Mesodermal cell (in vitro differentiated cells): ENCODE measurements at regions not wholly inside any gene's neighbourhood (a gene's known extent, or its start where the extent isn't known, plus 50 kb on each side); places are given as distances from the start of the nearest gene placed in this dataset.

Source experiments
- H3K27ac ChIP-seq: 2 replicates; pipeline ENCODE4 v1.7.0; 2013; ENCODE audit warnings: mild to moderate bottlenecking, low read depth, low read length, moderate library complexity; ENCODE audit not compliant: severe bottlenecking
- H3K36me3 ChIP-seq: 2 replicates; pipeline ENCODE4 v1.7.1; 2013; ENCODE audit warnings: mild to moderate bottlenecking, low read length, moderate library complexity; ENCODE audit not compliant: control insufficient read depth, insufficient read depth
- H3K4me1 ChIP-seq: one replicate; pipeline ENCODE4 v1.7.1; 2013; ENCODE audit warnings: mild to moderate bottlenecking, low read length; ENCODE audit not compliant: insufficient read depth, control insufficient read depth, poor library complexity, severe bottlenecking
- H3K4me3 ChIP-seq: 2 replicates; pipeline ENCODE4 v1.7.0; 2013; ENCODE audit warnings: low read length, control low read depth, mild to moderate bottlenecking; ENCODE audit not compliant: insufficient read depth, poor library complexity, severe bottlenecking; ENCODE audit errors: extremely low read depth
- H3K9me3 ChIP-seq: 2 replicates; pipeline ENCODE4 v1.7.1; 2013; ENCODE audit warnings: mild to moderate bottlenecking, low read length, moderate library complexity; ENCODE audit not compliant: control insufficient read depth
- WGBS, 2 experiments: methylation state at CpG; one replicate each; pipeline ENCODE4 v1.1.5; 2013; ENCODE audit warnings: missing lambda C conversion rate in 2 of 2; ENCODE audit not compliant: insufficient coverage in 2 of 2; 5-methylcytosine and 5-hydroxymethylcytosine counted together

DNA sequence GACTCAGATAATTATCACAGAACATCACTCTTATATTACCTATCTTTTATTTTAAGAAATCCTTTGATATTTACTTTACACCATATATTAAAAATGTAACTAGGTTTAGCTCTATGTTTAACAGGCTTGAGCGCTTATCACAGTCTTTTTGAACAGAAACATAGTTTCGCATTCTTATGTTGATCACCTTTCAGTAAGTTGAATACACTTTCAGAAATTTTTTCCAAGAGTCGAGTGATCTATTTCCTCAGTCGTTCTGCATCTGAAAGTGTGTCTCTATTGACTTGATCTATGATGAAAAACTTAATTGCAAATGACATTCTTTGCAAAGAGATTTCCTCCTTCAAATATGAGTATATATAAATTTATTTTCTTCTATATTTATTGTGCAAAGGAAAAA lies 516.6 kb upstream of the KCNMB2 start:
- 83 to 88% methylated on average over 2 to 3 of the region's 4 CpGs for WGBS, 2 experiments
- Histone ChIP-seq H3K36me3 (no peaks in the 10 kb centered on the region), H3K9me3 (no peaks in the 10 kb centered on the region), H3K27ac (no peak overlapping the region), H3K4me1 (no peaks in the 10 kb centered on the region), H3K4me3 (no peak overlapping the region)

DNA sequence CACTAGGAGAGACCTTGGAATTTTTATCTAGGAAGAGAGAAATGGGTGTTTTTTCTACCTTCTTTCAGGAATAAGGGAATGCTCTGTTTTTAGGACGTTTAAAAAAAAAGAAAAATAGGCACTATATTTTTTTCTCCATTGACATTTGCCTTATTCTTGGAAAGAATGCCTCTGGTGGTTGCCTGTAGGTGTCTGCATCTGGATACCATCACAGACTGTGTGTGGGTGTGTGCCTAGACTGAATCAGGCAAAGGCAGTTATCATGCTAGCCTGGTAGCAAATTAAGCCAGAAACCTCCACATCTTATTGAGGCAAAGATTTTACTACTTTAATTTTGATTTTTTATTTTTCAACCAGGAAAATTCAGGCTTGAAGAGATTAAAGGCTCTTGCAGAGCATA lies 513.6 kb upstream of the KCNMB2 start:
- Histone ChIP-seq H3K27ac (no peak overlapping the region), H3K36me3 (no peaks in the 10 kb centered on the region), H3K4me1 (no peaks in the 10 kb centered on the region), H3K9me3 (no peaks in the 10 kb centered on the region), H3K4me3 (no peak overlapping the region)
- WGBS, 2 experiments: no CpG with 5 or more reads among the region's 1 CpG

DNA sequence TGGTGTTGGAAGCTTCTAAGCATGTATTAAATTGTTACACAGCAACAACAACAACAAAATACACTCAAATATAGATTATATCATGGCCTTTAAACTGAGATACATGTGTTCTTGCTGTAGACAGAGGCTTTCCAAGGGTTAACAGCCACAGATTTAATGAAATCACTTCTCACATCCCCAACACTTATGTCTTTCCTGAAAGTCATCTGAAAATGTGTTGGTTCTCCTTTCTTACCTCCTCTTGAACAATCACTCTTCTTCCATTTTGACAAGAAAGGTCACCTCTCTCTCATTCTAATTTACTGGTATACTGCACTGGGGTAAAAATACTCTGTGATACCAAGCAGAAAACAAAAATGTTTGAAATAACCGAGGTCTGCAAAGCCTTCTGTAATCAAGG lies 507.3 kb upstream of the KCNMB2 start:
- Histone ChIP-seq H3K4me3 (no peak overlapping the region), H3K36me3 (no peaks in the 10 kb centered on the region), H3K4me1 (no peaks in the 10 kb centered on the region), H3K27ac (no peak overlapping the region), H3K9me3 (no peaks in the 10 kb centered on the region)
- no CpG with 5 or more reads among the region's 1 CpG for WGBS, 2 experiments

DNA sequence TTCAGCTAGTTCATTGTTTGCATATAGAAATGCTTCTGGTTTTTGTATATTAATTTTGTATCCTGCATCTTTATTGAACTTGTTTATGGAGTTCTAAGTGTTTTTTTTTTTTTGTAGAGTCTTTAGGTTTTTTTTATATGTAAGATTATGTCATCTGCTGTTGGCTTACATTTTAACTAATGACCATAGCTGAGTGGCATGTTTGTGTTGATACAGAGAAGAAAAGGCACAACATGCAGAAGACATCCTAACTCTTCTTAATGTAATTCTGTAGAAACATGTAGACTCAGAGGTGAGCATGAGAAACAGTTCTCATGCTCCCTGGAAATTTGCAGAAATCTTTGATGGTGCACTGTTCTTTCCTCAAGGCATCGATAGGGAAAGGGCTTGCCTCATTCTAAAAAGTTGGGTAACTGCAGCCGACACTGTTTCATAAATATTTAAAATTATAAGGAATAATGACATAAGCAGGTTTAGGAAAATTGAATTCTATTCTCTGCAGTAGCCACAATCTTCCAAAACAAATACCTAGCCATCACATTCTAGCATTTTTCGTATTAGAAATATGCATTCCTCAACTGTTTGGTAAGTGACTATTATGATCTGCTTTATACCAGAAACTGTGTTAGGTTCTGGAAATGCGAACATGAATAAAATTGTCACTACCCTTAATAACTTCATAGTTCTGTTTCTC lies 499.6 kb upstream of the KCNMB2 start:
- Histone ChIP-seq H3K9me3 (no peaks in the 10 kb centered on the region), H3K4me3 (no peak overlapping the region), H3K4me1 (no peaks in the 10 kb centered on the region), H3K27ac (no peak overlapping the region), H3K36me3 (no peaks in the 10 kb centered on the region)
- 100% methylated on average over 1 of the region's 4 CpGs; no CpG with 5 or more reads in 1 of the 2 experiments for WGBS, 2 experiments

DNA sequence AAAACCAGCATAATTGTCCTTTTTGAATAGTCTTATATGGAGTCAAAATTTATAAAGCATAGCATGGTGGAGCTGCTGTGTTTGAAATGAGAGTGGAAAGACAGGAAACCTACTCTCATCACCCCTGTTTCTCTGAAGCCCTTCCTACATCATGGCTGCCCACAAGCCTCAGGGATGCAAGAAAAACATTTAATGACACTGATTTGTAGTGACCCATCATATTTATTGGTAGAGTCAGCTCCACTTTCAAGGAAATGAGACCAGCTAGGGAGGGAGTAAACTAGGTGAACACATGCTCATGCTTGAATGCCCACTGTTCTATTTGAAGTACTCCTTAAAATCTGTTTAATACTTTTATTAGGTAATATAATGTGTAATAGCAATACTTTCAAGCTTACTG lies 494.3 kb upstream of the KCNMB2 start:
- H3K4me3 ChIP-seq: no peak overlapping the region
- H3K4me1 ChIP-seq: no peaks in the 10 kb centered on the region
- H3K36me3 ChIP-seq: no peaks in the 10 kb centered on the region
- no peaks in the 10 kb centered on the region for H3K9me3 ChIP-seq
- H3K27ac ChIP-seq: no peak overlapping the region

DNA sequence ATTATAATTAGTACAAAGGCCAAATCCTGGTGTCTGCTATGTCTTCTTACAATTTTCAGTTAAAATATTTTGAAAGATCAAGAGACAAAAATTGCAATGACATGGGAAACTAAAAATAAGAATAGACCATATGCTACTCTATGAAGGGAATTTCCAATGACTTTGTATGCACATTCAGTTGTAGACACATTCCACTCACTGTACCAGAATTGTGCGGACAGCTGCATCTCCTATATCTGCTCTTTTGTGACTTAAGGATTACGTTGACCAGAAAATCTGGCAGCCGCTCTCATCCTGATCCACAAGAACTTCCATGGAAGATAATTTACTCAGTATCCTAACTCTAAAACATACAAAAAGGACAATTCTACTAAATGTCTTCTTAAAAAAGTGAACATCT lies 493.9 kb upstream of the KCNMB2 start:
- Histone ChIP-seq H3K36me3 (no peaks in the 10 kb centered on the region), H3K4me3 (no peak overlapping the region), H3K4me1 (no peaks in the 10 kb centered on the region), H3K9me3 (no peaks in the 10 kb centered on the region), H3K27ac (no peak overlapping the region)
- 100% methylated on average over 2 of the region's 3 CpGs; no CpG with 5 or more reads in 1 of the 2 experiments for WGBS, 2 experiments

DNA sequence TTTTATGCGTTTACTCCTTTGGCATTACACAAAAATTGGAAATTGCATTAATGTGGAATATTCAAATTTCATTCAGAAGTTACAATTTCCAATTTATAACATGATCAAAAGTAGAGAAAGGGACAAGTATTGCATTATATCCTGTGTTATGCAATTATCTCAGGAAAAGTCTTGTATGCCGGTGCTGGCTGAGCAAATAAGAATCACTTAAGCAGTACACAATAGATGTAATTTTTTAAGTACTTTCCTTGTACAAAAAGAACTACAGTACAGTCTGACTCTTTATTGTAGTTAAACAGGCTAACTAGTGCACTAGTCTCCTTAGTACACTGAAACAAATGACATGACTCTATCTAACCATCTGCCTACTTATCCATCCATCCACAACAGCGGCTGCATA lies 493.2 kb upstream of the KCNMB2 start:
- H3K4me3 ChIP-seq: no peak overlapping the region
- H3K4me1 ChIP-seq: no peaks in the 10 kb centered on the region
- no peaks in the 10 kb centered on the region for H3K36me3 ChIP-seq
- H3K9me3 ChIP-seq: no peaks in the 10 kb centered on the region
- H3K27ac ChIP-seq: no peak overlapping the region
- 100% methylated on average over 1 of the region's 3 CpGs; no CpG with 5 or more reads in 1 of the 2 experiments for WGBS, 2 experiments

DNA sequence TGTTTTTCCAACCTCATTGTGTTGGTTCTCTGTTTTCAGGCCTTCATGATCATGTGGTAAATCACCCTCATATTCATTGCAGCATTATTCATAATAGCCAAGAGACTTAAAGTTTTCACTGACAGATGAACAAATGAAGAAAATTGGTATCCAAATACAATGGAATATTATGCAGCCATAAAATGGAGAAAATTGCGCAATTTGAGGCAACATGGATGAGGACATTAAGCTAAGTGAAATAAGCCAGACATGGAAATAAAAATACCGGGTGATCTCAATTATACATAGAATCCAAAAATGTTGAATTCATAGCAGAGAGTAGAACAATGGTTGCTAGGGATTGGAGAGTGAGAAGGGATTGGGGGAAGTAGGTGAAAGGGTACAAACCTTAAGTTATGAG lies 491.9 kb upstream of the KCNMB2 start:
- Histone ChIP-seq H3K4me1 (no peaks in the 10 kb centered on the region), H3K36me3 (no peaks in the 10 kb centered on the region), H3K9me3 (no peaks in the 10 kb centered on the region), H3K4me3 (no peak overlapping the region), H3K27ac (no peak overlapping the region)
- WGBS, 2 experiments: 73% methylated on average over 2 of the region's 2 CpGs; no CpG with 5 or more reads in 1 of the 2 experiments

DNA sequence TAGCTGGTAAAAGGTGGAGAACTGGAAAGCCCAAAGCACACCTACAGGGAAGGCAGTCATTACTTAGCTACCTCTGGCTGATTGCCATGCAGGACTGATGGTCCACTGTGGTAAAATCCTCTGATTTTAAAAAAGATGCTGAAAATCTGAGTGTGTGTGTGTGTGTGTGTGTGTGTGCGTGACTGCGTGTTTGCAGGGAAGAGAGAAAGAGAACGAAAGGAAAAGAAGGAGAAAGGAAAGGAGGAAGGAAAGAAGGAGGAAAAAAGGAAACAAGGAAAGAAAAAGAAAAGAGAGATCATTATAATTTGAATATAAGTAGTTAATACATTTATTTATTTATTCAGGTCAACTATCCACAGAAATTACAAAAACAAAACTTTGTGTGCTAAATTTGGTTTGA lies 488.7 kb upstream of the KCNMB2 start:
- Histone ChIP-seq H3K9me3 (no peaks in the 10 kb centered on the region), H3K27ac (no peak overlapping the region), H3K36me3 (no peaks in the 10 kb centered on the region), H3K4me3 (no peak overlapping the region), H3K4me1 (no peaks in the 10 kb centered on the region)
- WGBS, 2 experiments: 89 to 91% methylated on average over 3 of the region's 3 CpGs

DNA sequence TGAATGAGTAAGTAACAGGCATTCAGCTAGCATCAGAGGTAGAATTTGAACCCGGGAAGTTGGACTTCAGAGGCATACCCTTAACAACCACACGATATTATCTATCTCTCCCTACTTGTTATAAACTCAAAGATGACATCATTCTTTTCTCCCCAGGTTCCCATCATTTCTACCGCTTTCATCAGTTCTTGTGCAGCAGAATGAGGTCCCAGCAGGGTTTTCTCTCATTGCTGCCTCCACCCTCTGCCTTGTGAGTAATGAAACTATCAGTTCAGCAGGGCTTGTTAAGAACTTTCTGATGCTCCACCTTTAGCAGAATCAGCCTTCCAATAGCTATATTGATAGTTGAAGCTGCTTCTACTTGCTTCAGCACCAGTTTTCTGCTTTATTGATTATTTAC lies 487.5 kb upstream of the KCNMB2 start:
- WGBS, 2 experiments: 65 to 71% methylated on average over 2 to 3 of the region's 3 CpGs
- Histone ChIP-seq H3K9me3 (no peaks in the 10 kb centered on the region), H3K36me3 (no peaks in the 10 kb centered on the region), H3K27ac (no peak overlapping the region), H3K4me1 (no peaks in the 10 kb centered on the region), H3K4me3 (no peak overlapping the region)

DNA sequence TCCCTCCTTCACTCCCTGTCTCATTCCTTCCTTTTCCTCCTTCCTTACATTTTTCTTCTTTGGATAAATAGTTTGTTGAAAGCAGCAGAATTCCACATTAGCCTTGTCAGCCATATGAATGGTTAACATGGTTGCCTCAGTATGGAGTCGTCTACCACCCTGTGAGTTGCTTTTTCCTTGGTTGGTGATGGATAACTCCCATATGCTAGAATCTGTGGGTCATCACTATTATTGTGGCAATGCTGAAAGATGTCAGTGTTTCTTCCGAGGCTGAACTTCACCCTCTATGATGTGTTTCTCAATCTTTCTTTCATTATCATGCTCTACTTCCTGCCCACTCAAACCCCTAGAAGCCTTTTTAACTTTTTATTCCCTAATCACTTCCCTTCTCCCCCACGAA lies 481.8 kb upstream of the KCNMB2 start:
- WGBS, 2 experiments: 73% methylated on average over 3 of the region's 3 CpGs; no CpG with 5 or more reads in 1 of the 2 experiments
- H3K27ac ChIP-seq: no peak overlapping the region
- no peaks in the 10 kb centered on the region for H3K4me1 ChIP-seq
- no peaks in the 10 kb centered on the region for H3K36me3 ChIP-seq
- H3K9me3 ChIP-seq: no peaks in the 10 kb centered on the region
- no peak overlapping the region for H3K4me3 ChIP-seq
